ENCODE measurements at regions not wholly inside any gene's neighbourhood (a gene's known extent, or its start where the extent isn't known, plus 50 kb on each side); places are given as distances from the start of the nearest gene placed in this dataset.
A peak's percentile ranks its signal among the peaks of the same experiment; 100 is the strongest.

GRCh38 chr12:126757326-126757725 is 1509.6 kb upstream of the TMEM132C start:
- DNase-seq (ENCODE audit: low read depth in 2 of 2): no peak

DNA sequence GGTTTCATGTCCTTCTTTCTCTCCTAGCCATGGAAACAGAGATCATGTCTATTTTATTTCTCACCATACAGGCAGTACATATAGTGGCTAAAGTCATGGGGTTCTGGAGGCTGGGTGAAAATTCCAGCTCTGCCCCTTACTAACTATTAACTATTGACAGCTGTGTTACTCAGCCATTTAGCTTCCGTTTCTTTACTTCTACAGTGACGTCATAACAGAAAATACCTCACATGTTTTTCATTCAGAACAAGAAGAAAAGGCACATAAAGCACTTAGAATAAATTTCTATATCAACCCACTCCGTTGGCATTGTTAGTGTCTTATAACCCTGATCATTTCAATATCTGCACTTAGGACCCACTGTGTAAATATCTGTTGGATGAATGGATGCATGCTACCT is 1506.9 kb upstream of the TMEM132C start:
- DNase-seq (ENCODE audit: low read depth in 2 of 2): no peak

DNA sequence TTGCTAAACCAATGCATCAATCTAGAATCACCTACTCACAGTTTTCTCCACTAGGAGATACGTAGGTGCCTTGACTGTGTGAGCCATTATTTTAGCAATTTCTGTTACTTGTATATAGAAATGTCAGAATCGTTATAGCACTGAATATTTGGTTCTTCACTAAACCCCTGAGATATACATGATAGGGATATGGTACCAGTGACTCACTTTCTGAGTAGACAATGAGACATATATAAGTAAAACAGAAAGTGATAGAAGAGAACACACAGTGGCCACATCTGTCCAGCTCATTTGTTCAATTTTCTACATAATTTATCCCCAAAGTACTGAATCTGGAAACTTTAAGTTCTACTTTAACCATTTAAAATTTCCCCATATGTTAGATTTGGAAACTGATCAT is 1505.5 kb upstream of the TMEM132C start:
- no peak for DNase-seq (ENCODE audit: low read depth in 2 of 2)

DNA sequence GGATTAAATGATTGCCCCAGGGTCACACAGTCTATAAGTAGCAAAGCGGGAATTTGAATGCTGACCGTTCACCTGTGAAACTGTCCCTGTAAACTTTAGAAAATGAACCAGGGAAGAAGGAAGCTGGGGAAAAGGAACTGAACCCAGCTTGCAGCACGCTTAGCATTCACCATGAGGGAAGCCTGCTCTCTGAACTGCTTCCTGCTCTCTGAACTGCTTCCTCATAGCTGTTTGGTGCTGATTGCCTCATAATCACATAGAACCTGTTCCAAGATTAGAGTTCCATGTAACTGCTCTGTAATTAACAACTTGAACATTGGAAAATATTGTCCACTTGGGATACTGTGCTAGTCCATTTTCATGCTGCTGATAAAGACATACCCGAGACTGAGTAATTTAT is 1504.8 kb upstream of the TMEM132C start:
- DNase-seq (ENCODE audit: low read depth in 2 of 2): no peak

DNA sequence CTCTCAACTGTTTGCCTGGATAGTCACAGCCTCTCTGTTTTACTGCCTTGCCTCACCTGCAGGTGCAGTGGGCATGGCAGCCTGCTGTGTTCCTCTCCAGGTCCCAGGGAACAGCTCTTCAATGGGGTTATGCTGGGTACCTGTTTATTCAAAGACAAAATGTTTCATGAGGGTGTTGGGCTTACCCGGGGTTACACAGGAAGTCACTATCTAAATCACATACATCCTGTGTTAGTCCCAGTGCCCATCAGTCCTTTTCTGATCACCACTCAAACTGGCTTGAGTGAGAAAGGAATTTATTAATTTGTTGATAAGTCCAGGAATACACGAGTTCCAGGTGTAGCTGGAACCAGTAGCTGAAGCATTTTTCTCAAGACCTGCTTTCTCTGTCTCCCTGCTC is 1503.6 kb upstream of the TMEM132C start:
- no peak for DNase-seq (ENCODE audit: low read depth in 2 of 2)

DNA sequence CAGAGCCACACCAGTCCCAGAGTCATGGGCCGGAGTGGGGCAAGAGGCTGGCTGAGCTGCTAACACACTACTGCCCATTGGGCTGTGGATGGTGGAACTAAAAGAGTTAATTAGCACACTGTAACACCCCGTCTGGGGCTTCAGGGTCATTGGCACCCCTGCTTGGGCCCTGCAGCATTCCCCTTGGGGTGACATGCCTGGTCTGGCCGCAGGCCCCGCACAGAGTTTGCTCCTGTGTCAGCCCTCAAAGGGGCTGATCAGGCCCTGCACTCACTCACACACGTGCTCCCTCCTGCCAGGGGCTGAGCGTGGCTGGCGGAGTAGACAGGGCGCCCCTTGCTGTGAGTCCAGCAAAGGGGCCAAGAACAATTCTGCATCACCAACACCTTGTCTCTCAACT is 1499.6 kb upstream of the TMEM132C start:
- no peak for DNase-seq (ENCODE audit: low read depth in 2 of 2)

GRCh38 chr12:126768517-126768916 is 1498.5 kb upstream of the TMEM132C start:
- DNase-seq (ENCODE audit: low read depth in 2 of 2): no peak

DNA sequence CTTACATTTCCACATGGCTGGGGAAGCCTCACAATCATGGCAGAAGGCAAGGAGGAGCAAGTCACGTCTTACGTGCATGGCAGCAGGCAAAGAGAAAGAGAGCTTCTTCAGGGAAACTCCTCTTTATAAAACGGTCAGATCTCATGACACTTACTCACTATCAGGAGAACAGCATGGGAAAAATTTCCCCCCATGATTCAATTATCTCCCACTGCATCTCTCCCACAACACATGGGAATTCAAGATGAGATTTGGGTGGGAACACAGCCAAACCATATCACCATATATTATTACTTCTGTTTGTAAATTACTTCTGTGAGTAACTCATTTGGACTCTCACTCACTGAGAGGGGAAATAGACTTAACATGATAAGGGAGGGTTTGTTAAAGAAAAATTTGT is 1496.8 kb upstream of the TMEM132C start:
- no peak for DNase-seq (ENCODE audit: low read depth in 2 of 2)

DNA sequence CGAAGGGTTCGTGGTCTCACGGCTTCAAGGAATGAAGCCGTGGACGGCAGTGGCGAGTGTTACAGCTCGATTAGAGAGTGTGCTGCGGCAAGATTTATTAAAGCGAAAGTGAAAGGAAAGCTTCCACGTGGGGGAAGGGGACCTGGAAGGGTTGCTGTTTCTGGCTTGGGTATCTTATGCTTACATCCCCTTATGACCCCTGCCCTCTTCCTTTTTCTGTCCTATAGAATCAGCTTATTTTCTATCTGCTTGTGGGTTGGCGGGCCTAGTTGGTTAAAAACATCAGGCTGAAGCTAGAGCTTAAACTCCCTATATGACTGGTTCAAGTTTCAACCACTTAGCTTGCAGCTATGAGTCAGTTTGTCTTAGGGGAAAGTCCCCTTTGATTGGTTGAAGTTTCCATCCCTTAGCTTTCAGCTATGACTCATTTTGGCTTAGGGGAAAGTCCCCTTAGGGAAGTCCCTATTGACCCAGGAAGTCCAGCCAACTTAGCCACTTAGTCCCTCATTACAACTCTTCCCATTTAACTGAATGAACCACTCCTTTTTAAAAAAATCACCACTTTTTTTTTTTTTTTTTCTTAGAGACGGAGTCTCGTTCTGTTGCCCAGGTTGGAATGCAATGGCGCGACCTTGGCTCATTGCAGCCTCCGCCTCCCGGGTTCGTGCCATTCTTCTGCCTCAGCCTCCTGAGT is 1494.7 kb upstream of the TMEM132C start:
- peak in 1 of 2 donors; percentile 20 for DNase-seq (ENCODE audit: low read depth in 2 of 2)

DNA sequence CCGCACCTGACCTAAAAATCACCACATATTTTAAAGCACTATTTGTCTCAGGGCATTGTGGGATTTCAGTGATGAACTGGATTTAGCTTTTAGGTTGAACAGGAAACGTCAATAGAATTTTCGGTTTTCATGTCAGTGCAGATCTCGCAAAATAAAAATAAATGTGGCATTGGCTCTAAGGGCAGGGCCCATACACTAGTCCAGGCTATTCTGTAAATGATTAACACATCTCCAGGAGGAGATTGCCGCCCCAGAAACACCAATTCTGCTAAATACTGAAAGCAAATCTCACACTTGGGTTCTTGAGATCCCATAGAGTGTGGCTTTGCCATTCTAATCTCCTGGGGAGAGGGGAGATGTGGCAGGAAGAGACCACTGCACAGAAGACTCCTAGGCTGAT is 1494.0 kb upstream of the TMEM132C start:
- no peak for DNase-seq (ENCODE audit: low read depth in 2 of 2)

DNA sequence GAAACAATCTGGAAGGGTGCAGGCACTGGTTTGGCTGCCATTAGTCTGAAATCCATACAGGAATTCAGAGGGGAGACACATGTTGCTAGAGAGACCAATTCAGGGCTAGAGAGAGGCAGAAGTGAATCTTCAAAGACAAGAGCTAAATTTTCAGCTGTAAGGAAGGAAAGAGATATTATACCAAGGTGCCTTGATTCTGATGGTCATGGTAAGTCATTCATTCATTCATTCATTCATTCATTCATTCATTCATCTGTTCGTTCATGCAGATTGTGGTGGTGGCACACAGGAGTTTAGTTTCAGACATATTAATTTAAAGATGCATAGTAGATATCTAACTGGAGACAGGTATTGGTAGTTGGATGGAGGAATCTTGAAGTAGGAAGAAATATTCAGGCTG is 1493.5 kb upstream of the TMEM132C start:
- DNase-seq (ENCODE audit: low read depth in 2 of 2): no peak

DNA sequence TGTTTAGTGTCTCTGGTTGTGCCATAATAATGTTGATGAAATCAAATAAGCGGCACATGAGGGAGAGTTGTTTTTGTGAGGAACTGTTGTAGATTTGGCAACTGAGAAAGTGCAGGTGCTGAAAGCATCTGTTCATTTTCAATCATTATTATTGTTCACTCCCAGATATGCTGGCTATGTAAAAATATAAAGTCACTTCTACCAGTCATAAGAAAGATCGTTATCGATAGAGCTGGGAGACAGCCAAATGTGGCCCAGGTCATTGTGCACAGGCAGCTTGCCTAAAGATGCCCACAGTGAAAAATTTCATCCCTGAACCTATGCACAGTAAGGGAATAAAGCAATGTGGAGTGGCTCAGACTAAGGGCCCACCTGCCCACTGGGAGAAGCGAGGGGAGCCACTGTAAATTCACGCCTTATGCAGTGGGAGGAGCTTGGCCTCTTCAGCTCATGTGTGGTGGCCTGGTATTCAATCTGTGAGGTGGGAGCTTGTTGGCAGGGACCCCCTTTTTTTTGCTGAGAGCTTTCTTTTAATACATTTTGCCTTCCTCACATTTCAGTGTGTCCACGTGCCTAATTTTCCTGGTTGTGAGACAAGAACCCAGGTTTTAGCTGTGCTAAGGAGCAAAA is 1490.8 kb upstream of the TMEM132C start:
- no peak for DNase-seq (ENCODE audit: low read depth in 2 of 2)

GRCh38 chr12:126780343-126780742 is 1486.6 kb upstream of the TMEM132C start:
- no peak for DNase-seq (ENCODE audit: low read depth in 2 of 2)

DNA sequence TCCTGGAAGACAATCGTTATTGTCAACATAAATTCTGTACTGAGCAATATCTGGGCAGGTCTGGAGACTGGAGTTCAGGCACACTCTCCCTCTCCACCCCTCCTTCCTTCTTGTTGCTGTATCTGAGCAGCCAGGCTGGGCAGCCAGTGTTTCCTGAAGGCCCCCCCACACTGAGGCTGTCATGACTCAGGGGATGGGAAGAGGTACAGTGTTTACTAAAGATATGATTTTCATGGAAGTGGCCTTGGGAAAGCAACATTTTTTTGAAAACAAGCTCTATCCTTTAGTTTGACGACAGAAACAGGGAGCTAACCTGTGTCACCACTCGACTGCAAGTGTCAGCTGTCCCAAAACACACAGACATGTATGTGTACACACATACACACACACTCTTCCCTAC is 1485.4 kb upstream of the TMEM132C start:
- no peak for DNase-seq (ENCODE audit: low read depth in 2 of 2)

GRCh38 chr12:126782083-126782482 is 1484.9 kb upstream of the TMEM132C start:
- DNase-seq (ENCODE audit: low read depth in 2 of 2): no peak

DNA sequence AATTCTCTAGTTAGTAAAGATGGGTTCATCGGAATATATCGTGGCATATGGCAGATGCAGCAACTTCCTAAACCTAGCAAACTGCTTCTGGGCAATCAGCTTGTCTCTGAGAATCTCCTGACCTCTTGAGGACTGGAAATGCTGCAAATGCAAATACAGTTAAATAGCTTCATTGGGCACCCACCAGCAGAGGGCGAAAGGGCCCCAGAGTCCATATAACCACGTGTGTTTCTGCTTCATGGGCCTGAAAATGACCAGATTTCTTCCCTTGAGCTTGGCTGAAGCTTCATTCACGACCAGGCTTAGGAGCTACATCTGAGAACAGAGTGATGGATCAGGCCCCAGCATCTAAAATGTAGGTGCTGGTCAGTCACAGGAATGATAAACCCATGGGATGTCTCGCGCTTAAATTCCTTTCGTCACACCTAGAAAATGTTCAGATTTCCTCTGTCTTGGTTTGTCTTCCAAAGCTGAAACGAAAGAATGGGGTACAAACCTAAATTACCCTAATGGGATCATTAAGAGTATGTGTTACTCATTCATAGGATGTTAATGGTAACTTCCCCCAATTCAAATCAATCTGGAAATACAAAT is 1482.5 kb upstream of the TMEM132C start:
- DNase-seq (ENCODE audit: low read depth in 2 of 2): no peak

- no peak for DNase-seq (ENCODE audit: low read depth in 2 of 2)
Measured at GRCh38 chr12:126789963-126790362, 1477.0 kb upstream of the TMEM132C start.

- DNase-seq (ENCODE audit: low read depth in 2 of 2): no peak
Measured at GRCh38 chr12:126791122-126791521, 1475.8 kb upstream of the TMEM132C start.

- no peak for DNase-seq (ENCODE audit: low read depth in 2 of 2)
Measured at GRCh38 chr12:126792411-126792810, 1474.6 kb upstream of the TMEM132C start.

DNA sequence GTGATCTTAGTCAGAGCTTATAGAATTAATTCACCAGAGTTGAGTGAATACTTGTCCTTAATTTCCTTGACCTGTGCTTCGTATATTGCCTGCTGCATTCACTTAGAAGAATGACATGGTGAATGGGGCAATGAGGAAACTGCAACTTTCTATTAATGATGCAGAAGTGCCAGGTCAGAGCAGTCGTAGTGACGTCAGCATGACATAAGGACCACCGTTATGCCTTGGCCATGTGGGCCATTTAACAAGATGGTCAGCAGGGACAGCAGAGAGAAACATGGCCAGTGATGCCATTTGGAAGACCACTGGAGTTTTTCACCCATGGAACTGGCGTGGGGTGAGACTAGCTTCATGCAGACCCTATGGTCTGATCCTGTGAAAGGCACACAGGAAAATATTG is 1469.4 kb upstream of the TMEM132C start:
- DNase-seq (ENCODE audit: low read depth in 2 of 2): no peak

- DNase-seq (ENCODE audit: low read depth in 2 of 2): no peak
Measured at GRCh38 chr12:126798449-126798848, 1468.5 kb upstream of the TMEM132C start.

DNA sequence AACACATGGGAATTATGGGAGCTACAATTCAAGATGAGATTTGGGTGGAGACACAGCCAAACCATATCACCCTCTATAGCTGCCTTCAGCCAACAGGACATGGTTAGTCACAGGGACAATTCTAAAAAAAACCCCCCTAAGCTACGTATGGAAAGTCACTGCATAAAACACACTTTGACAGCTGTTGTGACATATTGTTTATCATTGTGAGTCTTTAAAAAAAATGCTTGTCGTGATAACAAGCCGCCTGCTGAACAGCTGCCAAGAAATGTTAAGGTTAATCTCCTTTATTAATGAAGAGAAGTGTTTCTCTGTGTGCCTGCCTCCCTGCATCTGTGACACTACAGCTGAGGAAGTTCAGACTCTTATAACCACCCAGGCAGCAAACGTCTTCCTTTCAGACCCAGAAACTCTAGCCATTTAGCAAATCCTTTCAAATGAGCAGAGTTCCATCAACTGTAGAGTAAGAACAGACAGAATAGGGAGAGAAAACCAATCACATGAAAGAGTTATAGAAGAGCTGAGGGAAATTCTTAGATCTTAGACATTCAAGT is 1459.6 kb upstream of the TMEM132C start:
- no peak for DNase-seq (ENCODE audit: low read depth in 2 of 2)

GRCh38 chr12:126811391-126811790 is 1455.6 kb upstream of the TMEM132C start:
- DNase-seq (ENCODE audit: low read depth in 2 of 2): no peak
